Nephron (organoid): ENCODE measurements at regions not wholly inside any gene's neighbourhood (a gene's known extent, or its start where the extent isn't known, plus 50 kb on each side); places are given as distances from the start of the nearest gene placed in this dataset.

Source experiments
- H3K27ac Mint-ChIP-seq, 3 experiments: 2 replicates each; pipeline ENCODE4 v1.8.0; 2020; ENCODE audit warnings: mixed read lengths in 3 of 3, mild to moderate bottlenecking in 2 of 3, moderate library complexity in 1 of 3
- H3K27me3 Mint-ChIP-seq: 2 replicates; pipeline ENCODE4 v1.8.0; 2021; ENCODE audit warnings: low read depth, mild to moderate bottlenecking, moderate library complexity, mixed read lengths
- H3K36me3 Mint-ChIP-seq: 2 replicates; pipeline ENCODE4 v1.8.0; 2020; ENCODE audit warnings: low read depth, mixed read lengths
- H3K4me1 Mint-ChIP-seq: 2 replicates; pipeline ENCODE4 v1.8.0; 2020; ENCODE audit warnings: mixed read lengths
- H3K4me3 Mint-ChIP-seq, 3 experiments: 2 replicates each; pipeline ENCODE4 v1.8.0; 2020; ENCODE audit warnings: mild to moderate bottlenecking in 3 of 3, mixed read lengths in 3 of 3, moderate library complexity in 2 of 3
- H3K9me3 Mint-ChIP-seq: 2 replicates; pipeline ENCODE4 v1.8.0; 2020; ENCODE audit warnings: mixed read lengths
- TF ChIP-seq, protein P1 (sequence below), 3 experiments: fragments of 200-600 bp; sonication (generic); IDR thresholded peaks; one replicate each; pipeline ENCODE4 v1.5.0; 2021; ENCODE audit warnings: antibody characterized with exemption in 3 of 3; ENCODE audit not compliant: unreplicated experiment in 3 of 3

DNA sequence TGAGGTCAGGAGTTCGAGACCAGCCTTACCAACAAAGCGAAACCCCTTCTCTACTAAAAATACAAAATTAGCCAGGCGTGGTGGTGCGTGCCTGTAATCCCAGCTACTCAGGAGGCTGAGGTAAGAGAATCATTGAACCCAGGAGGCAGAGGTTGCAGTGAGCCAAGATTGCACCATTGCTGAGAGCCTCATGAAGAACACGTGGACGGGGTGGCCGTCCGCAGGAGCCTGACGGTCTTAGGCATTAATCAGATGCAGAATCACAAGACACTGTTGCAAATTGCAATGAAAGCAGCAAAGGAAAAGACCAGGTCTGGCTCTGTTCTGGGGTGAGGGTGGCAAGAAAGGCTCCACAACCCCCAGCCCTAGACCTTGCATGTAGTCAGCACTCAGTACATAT, 104.0 kb upstream of the SLC66A3 start:
- H3K27ac Mint-ChIP-seq: no peak overlapping the region
- peaks cover 10% of the 10 kb centered on the region for H3K4me1 Mint-ChIP-seq
- peaks cover 5% of the 10 kb centered on the region for H3K27me3 Mint-ChIP-seq
- TF ChIP-seq, protein P1, sequence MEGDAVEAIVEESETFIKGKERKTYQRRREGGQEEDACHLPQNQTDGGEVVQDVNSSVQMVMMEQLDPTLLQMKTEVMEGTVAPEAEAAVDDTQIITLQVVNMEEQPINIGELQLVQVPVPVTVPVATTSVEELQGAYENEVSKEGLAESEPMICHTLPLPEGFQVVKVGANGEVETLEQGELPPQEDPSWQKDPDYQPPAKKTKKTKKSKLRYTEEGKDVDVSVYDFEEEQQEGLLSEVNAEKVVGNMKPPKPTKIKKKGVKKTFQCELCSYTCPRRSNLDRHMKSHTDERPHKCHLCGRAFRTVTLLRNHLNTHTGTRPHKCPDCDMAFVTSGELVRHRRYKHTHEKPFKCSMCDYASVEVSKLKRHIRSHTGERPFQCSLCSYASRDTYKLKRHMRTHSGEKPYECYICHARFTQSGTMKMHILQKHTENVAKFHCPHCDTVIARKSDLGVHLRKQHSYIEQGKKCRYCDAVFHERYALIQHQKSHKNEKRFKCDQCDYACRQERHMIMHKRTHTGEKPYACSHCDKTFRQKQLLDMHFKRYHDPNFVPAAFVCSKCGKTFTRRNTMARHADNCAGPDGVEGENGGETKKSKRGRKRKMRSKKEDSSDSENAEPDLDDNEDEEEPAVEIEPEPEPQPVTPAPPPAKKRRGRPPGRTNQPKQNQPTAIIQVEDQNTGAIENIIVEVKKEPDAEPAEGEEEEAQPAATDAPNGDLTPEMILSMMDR (IDR thresholded peaks at IDR 0.05; ENCODE audit: unreplicated experiment in 3 of 3): no peak
- H3K9me3 Mint-ChIP-seq: no peaks in the 10 kb centered on the region
- no peaks in the 10 kb centered on the region for H3K36me3 Mint-ChIP-seq
- H3K4me3 Mint-ChIP-seq: no peak overlapping the region

DNA sequence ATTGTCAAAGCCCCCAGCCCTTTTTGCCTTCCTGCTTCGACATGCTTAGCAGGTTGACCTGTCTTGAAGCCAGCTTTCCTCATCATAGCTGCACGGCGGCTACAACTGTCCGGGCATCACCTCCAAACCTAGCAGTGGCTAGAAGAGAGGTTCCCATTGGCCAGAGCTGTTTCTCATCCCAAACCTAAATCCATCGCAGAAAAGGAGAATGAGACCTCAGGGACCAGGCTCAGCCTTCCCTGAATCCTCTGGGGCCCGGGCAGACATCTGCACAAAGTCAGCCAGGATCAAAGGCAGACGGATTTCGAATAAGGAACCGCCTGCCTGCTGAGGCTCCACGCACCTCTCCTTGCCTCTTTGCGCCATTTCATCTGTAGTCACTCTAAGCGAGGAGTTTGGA, 101.7 kb upstream of the SLC66A3 start:
- H3K9me3 Mint-ChIP-seq: no peaks in the 10 kb centered on the region
- TF ChIP-seq, protein P1 (IDR thresholded peaks at IDR 0.05; ENCODE audit: unreplicated experiment in 3 of 3): no peak
- peaks cover 20% of the 10 kb centered on the region for H3K4me1 Mint-ChIP-seq
- H3K27ac Mint-ChIP-seq: no peak overlapping the region
- peaks cover 2% of the 10 kb centered on the region for H3K27me3 Mint-ChIP-seq
- H3K36me3 Mint-ChIP-seq: no peaks in the 10 kb centered on the region
- no peak overlapping the region for H3K4me3 Mint-ChIP-seq

DNA sequence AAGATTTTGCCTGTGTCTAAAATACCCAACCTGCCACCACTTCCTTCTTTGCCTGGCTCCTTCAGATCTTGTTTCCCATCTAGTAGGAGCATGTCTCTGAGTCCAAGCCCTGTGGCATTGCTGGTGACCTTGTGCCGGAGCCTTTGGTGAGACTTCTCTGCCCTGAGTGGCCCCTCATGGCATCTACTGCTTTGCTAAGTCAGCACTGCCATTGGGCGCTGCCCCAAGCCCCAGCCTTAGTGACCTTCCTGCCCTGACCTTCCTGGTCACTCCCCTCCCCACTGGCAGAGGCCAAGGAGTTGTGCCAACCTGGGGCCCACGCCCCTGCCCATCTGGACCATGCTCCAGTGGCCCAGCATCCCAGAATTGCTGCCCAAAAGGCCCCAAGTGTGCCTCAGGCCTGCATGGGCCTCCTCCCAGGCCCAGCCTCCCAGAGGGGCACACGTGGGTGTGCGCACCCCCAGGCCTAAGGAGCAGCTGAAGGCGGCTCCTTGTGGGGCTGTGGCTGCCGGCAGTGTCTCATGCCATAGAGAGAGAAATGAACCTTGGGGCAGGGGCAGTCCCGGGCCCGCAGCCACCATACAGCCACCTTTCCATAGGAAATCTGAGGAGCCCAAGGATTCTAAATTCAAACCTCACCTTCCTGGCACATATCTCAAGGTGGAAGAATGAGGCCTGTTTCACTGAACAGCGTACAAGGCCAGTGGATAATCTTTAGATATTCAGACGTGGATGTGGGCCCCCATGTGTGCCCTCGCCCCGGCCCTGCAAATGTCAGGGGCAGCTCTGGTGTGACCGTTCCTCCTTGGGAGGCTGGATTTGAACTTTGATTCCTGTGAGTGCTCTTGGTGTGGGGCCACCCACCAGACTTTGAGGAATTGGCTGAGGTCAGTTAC, 100.2 kb upstream of the SLC66A3 start:
- no peak overlapping the region for H3K4me3 Mint-ChIP-seq
- H3K4me1 Mint-ChIP-seq: peaks cover 20% of the 10 kb centered on the region
- no peaks in the 10 kb centered on the region for H3K36me3 Mint-ChIP-seq
- TF ChIP-seq, protein P1 (IDR thresholded peaks at IDR 0.05; ENCODE audit: unreplicated experiment in 3 of 3): no peak
- no peak overlapping the region for H3K27ac Mint-ChIP-seq
- no peaks in the 10 kb centered on the region for H3K27me3 Mint-ChIP-seq
- peaks cover 3% of the 10 kb centered on the region for H3K9me3 Mint-ChIP-seq

DNA sequence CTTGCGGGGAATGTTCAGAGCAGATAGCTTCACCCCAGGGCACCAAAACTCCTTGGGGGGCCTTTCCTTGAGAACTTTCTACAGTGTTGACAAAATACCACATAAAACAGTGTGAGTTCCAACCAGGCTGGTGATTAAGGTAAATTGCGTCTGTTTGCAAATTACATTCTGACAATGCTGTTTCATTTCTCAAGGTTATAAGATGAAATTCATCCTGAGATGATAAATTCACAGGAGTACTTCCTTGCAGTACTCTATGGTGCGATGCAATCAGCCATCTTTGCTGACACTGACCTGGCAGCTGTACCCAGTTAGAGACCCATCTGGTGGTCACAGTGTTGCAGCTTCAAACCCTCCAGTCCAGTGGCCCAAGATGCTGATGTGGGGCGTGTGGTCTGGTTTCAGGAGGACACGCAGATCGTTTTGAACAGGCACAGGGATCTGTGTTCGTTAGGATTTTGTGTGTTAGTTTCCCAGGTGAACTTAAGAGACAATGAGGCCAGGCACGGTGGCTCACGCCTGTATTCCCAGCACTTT, 99.5 kb upstream of the SLC66A3 start:
- Mint-ChIP-seq H3K27me3 (no peaks in the 10 kb centered on the region), H3K27ac (no peak overlapping the region)
- TF ChIP-seq, protein P1 (IDR thresholded peaks at IDR 0.05; ENCODE audit: unreplicated experiment in 3 of 3): no peak

DNA sequence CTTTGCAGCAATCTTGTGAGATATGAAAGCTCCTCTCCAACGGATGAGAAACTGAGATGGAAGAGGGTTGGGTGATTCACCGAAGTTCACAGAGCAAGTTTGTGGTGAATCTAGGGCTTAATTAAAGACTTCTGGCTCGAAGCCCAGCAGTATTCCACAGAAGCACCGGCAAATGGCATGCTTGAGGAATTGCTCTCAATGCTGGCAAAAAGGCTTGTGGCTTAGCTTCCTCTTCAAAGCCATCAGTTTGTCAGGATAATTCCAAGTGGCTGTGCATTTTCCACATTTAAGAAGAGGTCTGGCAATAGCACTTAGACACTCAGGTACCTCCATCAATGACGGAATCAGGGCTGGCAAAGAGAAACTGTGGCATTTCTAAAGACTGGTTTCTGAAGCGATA, 98.7 kb upstream of the SLC66A3 start:
- Mint-ChIP-seq H3K4me3 (no peak overlapping the region), H3K27ac (no peak overlapping the region), H3K9me3 (peaks cover 13% of the 10 kb centered on the region), H3K4me1 (peaks cover 20% of the 10 kb centered on the region), H3K27me3 (no peaks in the 10 kb centered on the region), H3K36me3 (no peaks in the 10 kb centered on the region)
- TF ChIP-seq, protein P1 (IDR thresholded peaks at IDR 0.05; ENCODE audit: unreplicated experiment in 3 of 3): no peak

More for the DNA sequence above, 99.5 kb upstream of the SLC66A3 start:
- Mint-ChIP-seq H3K36me3 (no peaks in the 10 kb centered on the region), H3K4me3 (no peak overlapping the region), H3K4me1 (peaks cover 20% of the 10 kb centered on the region), H3K9me3 (peaks cover 9% of the 10 kb centered on the region)
